Natural killer cell (primary cell): ENCODE measurements at regions not wholly inside any gene's neighbourhood (a gene's known extent, or its start where the extent isn't known, plus 50 kb on each side); places are given as distances from the start of the nearest gene placed in this dataset.

Experiments used
- ATAC-seq, 3 donors: fragments of 150-1000 bp in 2 of 3; fragments of 200-7000 bp in 1 of 3; cut with Tn5 transposase; 1 replicate in 1 of 3; 2 replicates in 2 of 3; pipeline ENCODE4 v1.10.0; 2021; ENCODE audit warnings: mild to moderate bottlenecking in 2 of 3, moderate library complexity in 2 of 3
- DNase-seq, 2 donors: peaks; one replicate each; pipeline versions ENCODE4 v3.0.0 to v3.0.0-alpha.2; 2013 to 2021; ENCODE audit warnings: mixed read lengths in 1 of 2
- H3K27ac ChIP-seq: one replicate; pipeline ENCODE4 v1.5.1; 2013; ENCODE audit warnings: mild to moderate bottlenecking, low read length
- H3K27me3 ChIP-seq: one replicate; pipeline ENCODE4 v1.6.1; 2013; ENCODE audit warnings: low read length; ENCODE audit not compliant: control insufficient read depth, insufficient read depth
- H3K36me3 ChIP-seq: one replicate; pipeline ENCODE4 v1.6.1; 2013; ENCODE audit warnings: low read length; ENCODE audit not compliant: control insufficient read depth, insufficient read depth
- H3K4me1 ChIP-seq: one replicate; pipeline ENCODE4 v1.6.1; 2013; ENCODE audit warnings: low read length; ENCODE audit not compliant: control insufficient read depth, insufficient read depth
- H3K4me3 ChIP-seq: one replicate; pipeline ENCODE4 v1.5.1; 2013; ENCODE audit warnings: low read length
- H3K9me3 ChIP-seq: one replicate; pipeline ENCODE4 v1.6.1; 2013; ENCODE audit warnings: low read length; ENCODE audit not compliant: control insufficient read depth, insufficient read depth
- H3K27ac Mint-ChIP-seq, 2 donors: one replicate each; pipeline ENCODE4 v1.8.0; 2022; ENCODE audit warnings: mild to moderate bottlenecking in 2 of 2, mixed read lengths in 2 of 2, moderate library complexity in 1 of 2
- H3K27me3 Mint-ChIP-seq, 2 donors: one replicate each; pipeline ENCODE4 v1.8.0; 2022; ENCODE audit warnings: low read depth in 2 of 2, mixed read lengths in 2 of 2
- H3K36me3 Mint-ChIP-seq: one replicate; pipeline ENCODE4 v1.8.0; 2022; ENCODE audit warnings: mixed read lengths
- H3K4me1 Mint-ChIP-seq, 2 donors: one replicate each; pipeline ENCODE4 v1.8.0; 2022; ENCODE audit warnings: mixed read lengths in 2 of 2
- H3K4me3 Mint-ChIP-seq: one replicate; pipeline ENCODE4 v1.8.0; 2022; ENCODE audit warnings: mild to moderate bottlenecking, moderate library complexity, mixed read lengths
- H3K9me3 Mint-ChIP-seq, 2 donors: one replicate each; pipeline ENCODE4 v1.8.0; 2022; ENCODE audit warnings: mixed read lengths in 2 of 2
- WGBS: methylation state at CpG from one replicate; pipeline ENCODE4 v1.1.7; 2013; ENCODE audit warnings: missing lambda C conversion rate; ENCODE audit not compliant: insufficient coverage; 5-methylcytosine and 5-hydroxymethylcytosine counted together
- intact Hi-C: fragments of 100-400 bp; cut with micrococcal nuclease; formaldehyde crosslinking; loops from one replicate; pipeline ENCODE4 v1.14.2; 2022
- TF ChIP-seq, protein P1 (sequence below): fragments of 200-600 bp; IDR thresholded peaks from one replicate; pipeline ENCODE4 v1.8.0; 2022; ENCODE audit warnings: antibody characterized with exemption

DNA sequence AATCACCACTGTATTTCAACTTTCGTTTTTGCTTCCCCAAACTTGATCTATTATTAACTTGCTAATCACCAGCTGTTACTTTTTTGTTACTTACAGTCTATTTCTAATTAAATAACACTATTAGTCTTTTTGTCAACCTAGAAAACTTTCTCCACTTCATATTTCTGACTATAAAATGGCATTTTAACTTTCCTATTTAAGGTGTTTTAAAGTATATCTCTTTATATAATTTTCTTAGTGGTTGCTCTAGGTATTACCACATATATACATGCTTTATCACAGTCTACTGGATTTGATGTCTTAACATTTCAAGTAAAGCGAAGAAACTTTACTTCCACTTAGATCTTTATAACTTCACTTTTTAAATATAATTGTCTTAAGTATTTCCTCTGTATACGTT, 421.2 kb downstream of the DCAF12L2 start:
- ATAC-seq: no peak
- no peaks in the 10 kb centered on the region for H3K9me3 ChIP-seq
- intact Hi-C loops: no loop called here
- Mint-ChIP-seq H3K36me3 (no peaks in the 10 kb centered on the region), H3K4me1 (no peaks in the 10 kb centered on the region), H3K9me3 (peaks cover 0 to 8% of the 10 kb centered on the region in 2 donors), H3K27me3 (no peaks in the 10 kb centered on the region), H3K4me3 (no peak overlapping the region), H3K27ac (no peak overlapping the region)
- no peak overlapping the region for H3K4me3 ChIP-seq
- DNase-seq: no peak
- no peaks in the 10 kb centered on the region for H3K36me3 ChIP-seq
- H3K4me1 ChIP-seq: no peaks in the 10 kb centered on the region
- no peaks in the 10 kb centered on the region for H3K27me3 ChIP-seq
- no peak overlapping the region for H3K27ac ChIP-seq
- WGBS: 100% methylated on average over 1 of the region's 3 CpGs
- TF ChIP-seq, protein P1, sequence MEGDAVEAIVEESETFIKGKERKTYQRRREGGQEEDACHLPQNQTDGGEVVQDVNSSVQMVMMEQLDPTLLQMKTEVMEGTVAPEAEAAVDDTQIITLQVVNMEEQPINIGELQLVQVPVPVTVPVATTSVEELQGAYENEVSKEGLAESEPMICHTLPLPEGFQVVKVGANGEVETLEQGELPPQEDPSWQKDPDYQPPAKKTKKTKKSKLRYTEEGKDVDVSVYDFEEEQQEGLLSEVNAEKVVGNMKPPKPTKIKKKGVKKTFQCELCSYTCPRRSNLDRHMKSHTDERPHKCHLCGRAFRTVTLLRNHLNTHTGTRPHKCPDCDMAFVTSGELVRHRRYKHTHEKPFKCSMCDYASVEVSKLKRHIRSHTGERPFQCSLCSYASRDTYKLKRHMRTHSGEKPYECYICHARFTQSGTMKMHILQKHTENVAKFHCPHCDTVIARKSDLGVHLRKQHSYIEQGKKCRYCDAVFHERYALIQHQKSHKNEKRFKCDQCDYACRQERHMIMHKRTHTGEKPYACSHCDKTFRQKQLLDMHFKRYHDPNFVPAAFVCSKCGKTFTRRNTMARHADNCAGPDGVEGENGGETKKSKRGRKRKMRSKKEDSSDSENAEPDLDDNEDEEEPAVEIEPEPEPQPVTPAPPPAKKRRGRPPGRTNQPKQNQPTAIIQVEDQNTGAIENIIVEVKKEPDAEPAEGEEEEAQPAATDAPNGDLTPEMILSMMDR: no peak

DNA sequence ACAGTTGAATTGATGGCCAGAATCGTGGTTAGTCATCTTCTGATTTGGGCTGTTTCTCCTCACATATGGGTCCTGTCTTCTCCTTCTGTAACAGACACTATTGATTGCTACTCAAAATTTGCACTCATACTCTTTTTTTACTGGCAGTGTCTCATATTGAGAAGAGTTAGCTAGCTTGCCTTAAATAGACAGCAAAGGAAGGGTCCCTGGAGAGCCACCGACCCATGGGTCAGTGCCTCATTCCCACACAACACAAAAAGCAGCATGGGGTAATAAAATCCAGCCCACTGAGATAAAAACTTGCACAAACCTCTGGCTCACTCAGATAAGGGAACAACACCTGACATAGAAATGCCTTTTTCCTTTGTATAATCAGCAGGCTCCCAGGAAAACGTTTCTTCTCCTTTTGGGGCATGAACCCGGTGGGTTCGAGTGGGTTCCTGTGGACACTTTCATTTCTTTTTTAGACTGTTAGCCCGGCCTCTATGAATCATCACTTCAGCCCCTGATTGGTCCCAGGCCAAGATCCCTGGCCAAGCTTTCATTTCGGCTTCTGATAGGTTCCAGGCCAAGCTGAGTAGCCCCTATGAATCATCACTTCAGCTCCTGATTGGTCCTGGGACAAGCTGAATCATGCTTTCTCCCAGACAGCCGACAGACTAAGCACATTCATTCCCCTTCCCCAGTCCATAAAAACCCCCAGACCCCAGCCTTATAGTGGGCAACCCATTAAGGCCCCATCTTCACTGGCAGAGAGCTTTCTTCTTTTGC, 408.1 kb downstream of the DCAF12L2 start:
- intact Hi-C loops: no loop called here
- Histone ChIP-seq H3K36me3 (no peaks in the 10 kb centered on the region), H3K4me1 (no peaks in the 10 kb centered on the region), H3K27ac (no peak overlapping the region), H3K27me3 (no peaks in the 10 kb centered on the region), H3K9me3 (no peaks in the 10 kb centered on the region), H3K4me3 (no peak overlapping the region)
- Mint-ChIP-seq H3K36me3 (no peaks in the 10 kb centered on the region), H3K27ac (no peak overlapping the region), H3K4me3 (no peak overlapping the region), H3K4me1 (no peaks in the 10 kb centered on the region), H3K27me3 (no peaks in the 10 kb centered on the region), H3K9me3 (peaks cover 4 to 12% of the 10 kb centered on the region in 2 donors)
- DNase-seq (no peak), ATAC-seq (no peak)
- WGBS: 67% methylated on average over 8 of the region's 8 CpGs
- TF ChIP-seq, protein P1: no peak

DNA sequence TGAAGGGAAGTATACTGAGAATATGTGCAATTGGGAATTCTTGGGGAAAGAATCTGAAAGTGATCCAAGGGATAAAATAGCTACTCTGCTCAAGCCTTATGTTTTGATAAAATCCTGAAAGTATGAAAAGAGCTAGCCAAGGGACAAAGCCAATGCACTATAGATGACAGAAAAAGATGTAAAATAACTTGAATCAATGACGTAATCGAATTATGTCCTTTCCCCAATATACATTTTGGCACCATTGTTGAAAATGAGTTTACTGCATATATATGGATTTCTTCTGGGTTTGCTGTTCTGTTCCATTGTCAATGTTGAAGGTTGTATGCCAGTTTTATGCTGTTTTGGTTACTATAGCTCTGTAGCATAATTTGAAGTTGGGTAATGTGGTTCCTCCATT, 407.3 kb downstream of the DCAF12L2 start:
- intact Hi-C loops: no loop called here
- ATAC-seq: no peak

More for the DNA sequence above, 407.3 kb downstream of the DCAF12L2 start:
- Histone ChIP-seq H3K4me1 (no peaks in the 10 kb centered on the region), H3K27me3 (no peaks in the 10 kb centered on the region), H3K9me3 (no peaks in the 10 kb centered on the region), H3K36me3 (no peaks in the 10 kb centered on the region), H3K4me3 (no peak overlapping the region), H3K27ac (no peak overlapping the region)
- no peak overlapping the region for H3K4me3 Mint-ChIP-seq
- H3K9me3 Mint-ChIP-seq: peaks cover 6 to 15% of the 10 kb centered on the region in 2 donors
- H3K36me3 Mint-ChIP-seq: no peaks in the 10 kb centered on the region
- H3K27me3 Mint-ChIP-seq: no peaks in the 10 kb centered on the region
- H3K27ac Mint-ChIP-seq: no peak overlapping the region
- TF ChIP-seq, protein P1: no peak
- DNase-seq: no peak
- H3K4me1 Mint-ChIP-seq: no peaks in the 10 kb centered on the region
- WGBS: no CpG with 5 or more reads among the region's 2 CpGs
